NCI-H345 treated with DMSO at 0.1 percent for 48 hours (cell line): ENCODE measurements at regions not wholly inside any gene's neighbourhood (a gene's known extent, or its start where the extent isn't known, plus 50 kb on each side); places are given as distances from the start of the nearest gene placed in this dataset.

ENCODE experiments used
- DNase-seq: peaks from one replicate; lab custom pipeline; 2025; ENCODE audit not compliant: unreplicated experiment; lab: John Stamatoyannopoulos, UW

DNA sequence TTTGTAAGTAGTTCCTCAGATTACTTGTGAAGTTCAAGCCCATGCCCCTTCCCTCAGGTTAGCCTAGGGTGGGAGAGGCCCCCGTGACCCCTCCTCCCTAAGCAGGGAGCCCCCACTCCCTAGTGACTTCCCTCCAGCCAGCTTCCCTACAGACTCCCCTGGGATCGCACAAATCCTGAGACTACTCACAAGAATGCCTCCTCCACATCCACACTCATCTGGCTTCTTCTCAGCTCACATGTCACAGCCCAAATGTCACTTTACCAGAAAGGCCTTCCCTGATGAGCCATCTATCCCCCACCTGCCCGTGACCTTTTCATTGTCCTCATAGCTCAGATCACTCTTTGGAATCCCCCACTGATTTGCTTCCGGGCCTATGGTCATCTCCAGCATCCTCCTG is 96.7 kb upstream of the ARAP3 start:
- no peak for DNase-seq

DNA sequence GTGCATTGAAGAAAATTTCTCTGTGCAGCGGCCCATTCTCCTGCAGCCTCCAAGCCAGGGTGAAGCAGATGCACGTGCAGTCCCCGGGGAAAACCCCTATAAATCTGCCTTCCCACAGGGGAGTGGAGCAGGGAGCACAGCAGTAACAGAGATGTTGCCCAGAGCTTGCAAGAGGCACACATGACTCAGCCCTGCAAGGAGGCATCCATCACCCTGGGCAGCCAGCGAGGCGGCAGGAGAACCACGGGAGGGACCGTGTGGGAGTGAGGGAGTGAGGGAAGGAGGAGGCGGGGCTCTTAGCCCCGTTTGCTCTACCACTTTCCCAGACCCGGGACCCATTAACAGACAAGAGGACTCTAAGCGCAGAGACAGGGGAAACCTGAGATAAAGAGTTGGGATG is 96.2 kb upstream of the ARAP3 start:
- DNase-seq: no peak

DNA sequence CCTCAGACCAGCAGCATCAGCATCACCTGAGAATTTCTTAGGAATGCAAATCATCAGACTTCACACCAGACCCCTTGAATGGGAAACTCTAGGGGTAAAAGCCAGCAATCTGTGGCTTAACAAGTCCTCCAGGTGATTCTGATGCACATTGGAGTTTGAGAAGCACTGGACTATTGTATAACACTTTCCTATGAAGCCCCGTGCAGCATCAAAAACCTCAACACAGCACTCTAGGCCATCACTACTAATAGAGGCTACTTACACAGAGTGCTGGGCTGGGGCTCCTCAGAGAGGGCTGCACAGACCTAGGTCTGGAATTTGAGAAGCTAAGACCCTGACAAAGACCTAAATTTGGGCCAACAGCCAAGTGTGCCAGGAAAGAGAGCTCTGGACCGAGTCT is 95.7 kb upstream of the ARAP3 start:
- no peak for DNase-seq

DNA sequence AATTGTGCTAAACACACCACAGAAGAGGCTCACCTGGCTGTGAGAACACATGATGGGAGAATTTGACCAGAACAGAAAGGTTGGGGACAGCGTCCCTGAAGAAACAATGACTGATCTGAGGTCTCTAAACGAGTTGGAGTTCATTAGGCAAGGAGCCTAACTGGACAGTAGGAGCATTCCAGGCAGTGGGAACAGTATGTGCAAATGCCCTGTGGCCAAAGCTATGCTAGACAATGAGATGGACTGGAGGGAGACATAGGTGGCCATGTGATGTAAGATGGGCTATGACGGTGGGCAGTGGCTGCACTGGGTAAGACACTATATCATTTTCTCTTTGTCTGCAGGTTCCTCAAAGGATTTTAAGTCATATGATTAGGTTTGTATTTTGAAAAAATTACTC is 95.1 kb upstream of the ARAP3 start:
- DNase-seq: no peak

DNA sequence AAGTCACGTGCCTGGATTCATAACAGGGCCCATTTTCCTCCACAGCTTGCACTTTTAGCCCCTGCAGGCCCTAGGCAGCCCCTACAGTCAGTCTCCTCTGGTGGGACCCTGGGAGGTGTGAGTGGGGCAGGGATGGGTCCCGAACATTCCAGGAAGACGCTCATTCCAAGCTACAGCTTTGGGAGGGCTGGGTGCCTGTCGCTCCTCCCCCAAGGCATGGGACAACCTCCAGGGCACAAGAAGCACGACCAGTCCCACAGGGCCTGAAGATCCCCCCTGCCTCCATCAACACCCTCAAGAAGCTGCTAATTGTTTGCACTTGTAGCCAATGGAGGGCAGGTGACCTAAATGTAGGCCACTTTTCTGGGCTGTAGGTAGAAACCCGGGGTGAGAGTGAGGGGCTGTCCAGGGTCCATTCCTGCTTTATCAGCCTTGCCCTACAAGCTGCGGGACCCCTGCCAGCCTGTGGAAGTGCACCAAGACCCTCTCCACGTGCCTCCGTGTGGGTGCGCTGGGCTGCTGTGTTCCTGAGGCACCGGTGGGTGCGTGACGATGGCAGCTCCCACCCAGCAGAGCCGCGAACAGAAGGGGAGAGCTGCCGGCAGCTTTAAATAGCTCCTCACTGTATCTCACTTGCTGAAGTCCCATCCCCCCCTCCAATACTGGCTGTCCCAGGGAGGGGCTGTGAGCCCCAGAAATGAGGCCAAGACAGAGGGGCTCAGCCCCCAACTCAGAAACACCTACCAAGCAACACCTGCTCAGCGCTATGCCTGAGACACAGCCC is 91.9 kb upstream of the ARAP3 start:
- DNase-seq: no peak

DNA sequence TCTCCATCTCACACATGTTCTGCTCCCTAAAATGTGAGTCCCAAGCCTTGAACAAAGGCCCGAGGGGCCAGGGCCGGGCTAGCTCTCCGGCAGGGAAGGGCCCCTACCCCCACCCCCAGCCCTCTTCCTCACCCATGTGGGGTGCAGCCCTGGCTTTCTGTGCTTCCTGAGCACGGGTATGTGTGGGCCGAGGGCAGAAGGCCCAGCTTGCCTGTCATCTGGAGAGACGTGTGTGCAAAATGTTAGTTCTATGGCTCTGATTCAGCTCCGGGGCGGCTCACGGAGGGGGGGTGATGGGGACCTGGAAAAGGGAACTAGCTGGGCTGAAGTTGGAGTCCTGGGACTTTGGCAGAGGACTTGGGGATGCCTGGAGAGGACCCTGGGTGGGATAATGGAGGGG is 90.3 kb upstream of the ARAP3 start:
- no peak for DNase-seq

DNA sequence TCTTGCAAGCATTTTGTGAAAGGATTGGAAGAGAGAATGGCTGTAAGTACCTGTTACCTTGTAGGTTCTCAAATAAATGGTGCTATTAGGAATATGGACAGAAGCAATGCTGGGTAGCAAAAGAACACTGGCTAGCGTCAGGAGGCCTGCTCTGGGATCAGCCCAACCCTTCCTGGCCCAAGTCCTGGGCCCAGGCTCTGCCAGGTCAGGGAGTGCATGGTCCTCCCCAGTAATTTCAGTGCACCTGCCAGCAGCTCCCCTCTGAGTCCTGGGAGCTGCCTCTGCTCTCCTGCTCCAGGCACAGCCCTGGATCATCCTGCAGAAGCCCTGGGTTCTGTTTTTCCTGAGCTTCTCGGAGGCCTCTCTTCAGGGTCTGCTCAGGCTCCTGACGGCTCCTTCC is 89.5 kb upstream of the ARAP3 start:
- no peak for DNase-seq

DNA sequence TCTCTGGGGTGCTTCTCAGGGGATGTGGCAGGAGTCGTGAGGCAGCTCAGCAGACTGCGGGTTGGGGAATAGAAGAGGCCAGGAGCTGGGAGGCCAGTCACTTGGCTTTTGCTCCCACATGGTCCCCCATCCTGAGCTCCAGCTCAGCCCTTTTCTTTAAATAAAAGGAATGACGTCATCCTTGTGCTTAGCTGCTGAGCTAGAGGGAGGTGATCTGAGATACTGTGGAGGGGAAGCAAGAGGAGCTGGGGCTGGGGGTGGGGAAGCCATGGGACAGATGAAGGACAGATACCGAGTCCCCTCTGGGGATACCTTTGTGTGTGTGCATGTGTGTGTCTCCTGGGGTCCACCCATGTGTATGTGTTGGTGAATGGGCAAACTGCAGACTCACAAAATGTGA is 89.0 kb upstream of the ARAP3 start:
- DNase-seq: no peak

DNA sequence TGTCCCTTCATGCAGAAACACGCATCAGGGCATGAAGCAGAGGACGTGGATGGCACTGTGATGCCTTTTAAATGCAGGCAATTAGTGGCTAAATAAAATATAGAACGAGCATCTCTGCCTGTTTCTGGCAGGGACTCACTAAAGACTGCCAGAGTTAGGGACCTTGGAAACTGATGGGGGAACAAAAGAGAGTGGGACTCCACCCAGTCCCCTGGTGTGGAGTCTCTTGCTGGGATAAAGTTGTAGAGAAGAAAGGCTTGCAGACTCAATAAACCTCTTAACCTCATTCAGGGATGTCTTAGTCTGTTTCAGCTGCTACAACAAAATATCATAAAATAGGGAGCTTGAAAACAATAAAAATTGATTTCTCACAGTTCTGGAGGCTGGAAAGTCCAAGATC is 87.6 kb upstream of the ARAP3 start:
- DNase-seq: no peak

DNA sequence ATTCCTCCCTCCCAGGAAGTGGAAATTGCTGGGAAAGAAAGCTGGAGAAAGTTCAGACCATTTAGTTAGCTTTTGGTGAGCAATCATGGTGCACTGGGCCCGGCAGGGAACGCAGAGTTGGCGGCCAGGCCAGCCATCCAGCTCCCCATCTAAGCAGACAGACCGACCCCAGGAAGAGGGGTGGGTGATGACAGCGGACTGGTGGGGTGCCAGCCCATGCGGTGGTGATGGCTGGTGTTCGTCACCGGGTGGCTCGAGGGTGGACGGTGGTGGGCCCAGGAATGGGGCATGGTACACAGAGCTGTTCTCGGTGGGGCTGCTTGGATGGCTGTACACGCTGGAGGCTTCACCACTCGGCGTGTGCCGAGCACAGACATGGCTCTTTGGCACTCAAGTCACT is 85.6 kb upstream of the ARAP3 start:
- no peak for DNase-seq

DNA sequence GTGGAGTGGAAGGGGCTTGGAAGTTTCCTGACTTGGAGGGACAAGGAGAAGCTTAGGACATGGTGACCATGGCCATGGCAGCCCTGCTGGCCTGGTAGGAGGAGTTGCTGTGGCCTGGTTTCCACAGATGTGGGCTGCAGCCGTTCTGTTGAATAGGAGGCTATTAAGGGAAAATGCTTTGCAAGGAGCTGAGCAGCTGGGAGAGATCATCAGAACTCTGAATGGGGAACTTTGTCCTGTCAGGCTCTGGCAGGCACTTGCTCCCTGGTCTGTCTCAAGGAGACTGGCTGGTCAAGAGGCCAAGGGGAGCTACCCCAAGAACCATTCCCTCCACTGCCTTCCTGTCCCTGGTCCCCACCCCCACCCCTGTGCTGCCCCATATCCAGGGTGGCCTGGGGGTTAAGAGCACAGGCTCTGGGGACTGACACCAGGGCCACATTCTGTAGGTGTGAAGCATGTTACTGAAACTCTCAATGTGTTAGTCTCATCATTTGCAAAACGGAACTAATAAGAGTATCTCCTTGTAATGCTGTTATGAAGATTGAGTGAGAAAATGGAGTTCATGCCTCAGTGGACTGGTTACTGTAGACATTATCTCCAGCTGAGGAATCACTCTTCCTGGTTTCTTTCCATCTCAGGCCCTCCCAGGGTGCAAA is 84.0 kb upstream of the ARAP3 start:
- no peak for DNase-seq

DNA sequence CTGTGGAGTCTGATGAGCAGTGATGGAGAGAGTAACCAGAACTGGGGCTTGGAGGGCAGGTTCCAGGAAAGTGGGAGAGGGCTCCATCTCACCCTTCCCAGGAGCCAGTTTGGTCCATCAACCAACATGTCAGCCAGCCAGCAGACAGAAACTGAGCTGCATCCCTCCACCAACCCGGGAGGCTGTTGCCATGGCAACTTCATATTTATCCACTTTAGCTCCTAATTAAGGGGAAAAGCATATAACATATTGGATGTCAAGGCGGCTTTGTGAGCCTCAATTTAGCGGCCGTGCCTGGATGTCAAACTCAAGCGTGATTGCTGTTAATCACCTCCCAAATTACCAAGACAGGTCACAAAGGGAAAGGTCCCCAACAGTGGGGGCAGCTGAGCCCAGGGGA is 81.5 kb upstream of the ARAP3 start:
- DNase-seq: no peak

DNA sequence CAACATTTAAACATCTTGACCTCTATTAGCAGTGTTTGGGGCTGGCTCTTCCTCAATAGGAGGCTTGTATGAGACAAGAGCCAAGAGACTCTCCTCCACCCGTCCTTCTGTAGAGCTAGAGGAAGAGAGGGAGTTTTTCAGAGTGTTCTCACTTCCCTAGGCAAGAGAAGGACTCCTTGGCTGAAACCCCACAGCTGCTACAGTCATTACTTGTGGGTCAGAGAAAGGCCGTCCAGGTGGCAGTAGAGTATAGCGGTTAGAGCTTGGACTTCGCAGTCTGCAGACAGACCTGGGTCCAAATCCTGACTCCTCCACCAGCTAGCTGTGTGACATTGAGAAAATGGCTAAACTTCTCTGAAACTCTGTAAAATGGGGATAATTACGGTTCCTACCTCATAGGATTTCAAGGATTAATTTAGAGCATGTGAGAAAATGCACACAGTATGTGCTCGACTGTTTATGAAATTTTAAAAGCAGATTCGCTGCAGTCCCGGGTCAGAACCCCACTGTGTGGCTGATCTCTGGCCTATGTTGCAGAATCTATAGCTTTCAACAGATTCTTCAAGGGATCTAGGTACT is 80.8 kb upstream of the ARAP3 start:
- no peak for DNase-seq

DNA sequence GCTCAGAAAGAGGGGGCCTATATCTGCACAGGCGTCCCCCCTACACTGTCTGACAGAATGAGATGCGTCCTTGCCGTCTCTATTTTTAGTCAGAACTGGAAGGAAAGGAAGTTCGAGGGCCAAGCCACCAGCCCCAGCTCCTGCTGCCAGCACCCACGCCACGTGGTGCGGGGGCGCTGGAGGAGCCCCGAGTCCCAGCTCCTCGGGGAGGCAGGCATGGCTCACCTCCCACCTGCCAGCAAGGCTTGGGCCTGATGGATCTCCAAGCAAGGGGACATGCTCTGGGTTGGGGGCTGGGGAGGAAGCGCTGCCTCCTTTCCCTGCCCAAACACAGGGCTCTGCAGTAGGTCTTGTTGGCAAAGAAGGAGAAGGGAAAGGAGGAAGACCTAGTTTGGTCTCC is 80.3 kb upstream of the ARAP3 start:
- no peak for DNase-seq

DNA sequence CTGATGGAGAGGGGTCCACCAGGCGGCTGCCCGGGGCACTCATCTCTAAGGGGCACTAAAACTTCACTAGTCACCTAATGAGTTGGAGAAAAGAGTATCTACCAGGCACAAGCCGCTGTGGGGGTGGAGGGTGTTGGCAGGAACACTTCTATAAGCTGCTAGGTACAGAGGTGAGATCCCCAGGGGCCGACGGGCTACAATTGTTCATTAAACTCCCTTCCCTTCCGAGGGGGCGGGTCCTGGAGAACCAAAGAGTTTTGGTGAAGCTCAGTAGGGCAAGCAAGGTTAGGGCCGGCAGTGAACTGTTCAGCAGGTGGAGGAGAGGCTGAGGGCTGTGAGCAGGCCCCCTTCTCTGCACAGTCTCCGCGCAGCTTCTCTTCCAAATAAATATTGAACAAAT is 78.7 kb upstream of the ARAP3 start:
- no peak for DNase-seq

DNA sequence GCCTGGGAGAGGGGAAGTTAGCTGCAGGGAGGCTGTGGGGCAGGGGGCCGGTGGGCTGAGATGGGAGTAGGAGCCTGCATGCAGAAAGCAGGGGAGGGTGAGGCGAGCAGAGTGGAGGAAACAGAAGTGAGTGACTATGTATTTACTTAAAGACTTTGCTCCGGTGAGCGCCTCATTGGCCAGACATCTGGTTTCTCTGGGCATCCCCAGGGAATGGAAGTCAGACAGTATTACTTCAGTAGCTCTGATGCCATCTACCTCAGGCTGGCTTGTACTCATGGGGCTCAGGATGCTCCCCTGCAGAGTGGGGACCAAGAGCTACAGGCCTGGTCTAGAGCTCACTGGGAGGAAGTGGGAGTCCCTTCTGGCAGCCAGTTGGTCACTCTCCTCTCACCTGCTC is 78.2 kb upstream of the ARAP3 start:
- no peak for DNase-seq

DNA sequence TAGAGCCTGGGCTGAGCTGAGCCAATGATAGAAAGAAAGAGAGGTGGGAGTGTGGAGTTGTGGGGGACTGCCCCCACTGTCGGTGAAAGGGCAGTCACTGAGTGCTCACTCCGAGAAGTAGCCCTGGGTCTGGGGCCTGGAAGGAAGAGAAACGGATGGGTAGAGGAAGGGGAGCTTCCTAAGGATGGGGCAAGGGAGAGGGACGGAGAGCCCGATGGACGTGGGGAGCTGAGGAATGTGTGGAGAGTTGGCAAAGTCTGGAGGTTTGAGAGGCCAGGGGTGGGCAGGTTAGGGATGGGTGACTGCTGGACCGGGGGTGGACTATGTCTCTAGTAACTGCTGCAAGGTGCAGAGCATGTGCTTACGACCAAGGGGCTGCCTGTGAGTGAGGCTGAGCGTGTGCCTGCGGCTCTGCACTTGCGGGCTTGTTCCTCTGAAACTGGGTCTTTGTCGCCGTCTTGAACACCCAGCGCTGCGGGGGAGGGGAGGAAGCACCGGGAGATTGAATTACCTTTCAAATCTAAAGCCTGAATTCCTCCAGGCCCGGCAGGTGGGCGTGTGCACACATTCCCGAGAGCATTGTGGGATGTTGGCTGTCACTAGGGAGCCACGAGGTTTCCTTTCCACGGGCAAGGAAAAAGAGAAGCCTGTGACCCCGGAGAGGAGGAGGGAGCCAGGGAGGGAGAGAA is 76.4 kb upstream of the ARAP3 start:
- no peak for DNase-seq

DNA sequence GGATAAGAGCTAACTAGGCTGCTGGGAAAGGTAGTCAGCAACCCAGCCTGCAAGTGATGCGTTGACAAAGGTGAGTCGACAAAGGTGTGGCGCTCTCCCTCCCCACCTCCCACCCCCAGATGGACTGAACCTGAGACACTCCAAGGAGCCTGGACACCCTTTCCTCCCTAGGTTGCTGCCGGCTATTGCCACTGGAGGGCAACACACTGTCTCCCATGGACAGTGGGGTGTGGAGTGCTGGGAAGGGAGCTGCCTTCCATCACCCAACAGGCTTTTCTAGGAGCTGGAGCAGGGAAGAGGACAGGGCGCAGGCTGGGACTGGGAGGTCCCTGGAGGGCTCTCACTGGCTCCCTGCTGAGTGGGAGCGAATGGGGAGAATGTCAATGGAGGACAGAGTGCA is 75.4 kb upstream of the ARAP3 start:
- DNase-seq: no peak

DNA sequence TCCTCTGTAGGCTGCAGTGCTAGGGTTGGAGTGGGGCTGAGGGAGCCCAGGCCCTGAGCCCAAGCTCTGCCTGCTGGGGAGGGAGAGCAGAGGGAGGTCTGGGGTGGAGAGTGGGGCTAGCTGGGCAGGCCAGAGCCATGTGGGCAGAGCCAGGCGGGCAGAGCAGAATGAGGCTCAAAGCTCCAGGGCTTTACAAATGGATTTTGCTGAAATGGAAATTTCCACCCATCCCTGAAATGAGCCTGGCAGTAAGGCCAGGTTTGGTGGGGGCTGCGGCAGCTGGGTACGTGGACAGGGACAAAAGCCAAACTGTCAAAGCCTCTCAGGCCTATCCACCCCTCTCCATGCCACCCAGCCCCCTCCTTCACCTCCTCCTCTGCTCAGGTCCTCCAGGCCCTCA is 74.2 kb upstream of the ARAP3 start:
- no peak for DNase-seq

DNA sequence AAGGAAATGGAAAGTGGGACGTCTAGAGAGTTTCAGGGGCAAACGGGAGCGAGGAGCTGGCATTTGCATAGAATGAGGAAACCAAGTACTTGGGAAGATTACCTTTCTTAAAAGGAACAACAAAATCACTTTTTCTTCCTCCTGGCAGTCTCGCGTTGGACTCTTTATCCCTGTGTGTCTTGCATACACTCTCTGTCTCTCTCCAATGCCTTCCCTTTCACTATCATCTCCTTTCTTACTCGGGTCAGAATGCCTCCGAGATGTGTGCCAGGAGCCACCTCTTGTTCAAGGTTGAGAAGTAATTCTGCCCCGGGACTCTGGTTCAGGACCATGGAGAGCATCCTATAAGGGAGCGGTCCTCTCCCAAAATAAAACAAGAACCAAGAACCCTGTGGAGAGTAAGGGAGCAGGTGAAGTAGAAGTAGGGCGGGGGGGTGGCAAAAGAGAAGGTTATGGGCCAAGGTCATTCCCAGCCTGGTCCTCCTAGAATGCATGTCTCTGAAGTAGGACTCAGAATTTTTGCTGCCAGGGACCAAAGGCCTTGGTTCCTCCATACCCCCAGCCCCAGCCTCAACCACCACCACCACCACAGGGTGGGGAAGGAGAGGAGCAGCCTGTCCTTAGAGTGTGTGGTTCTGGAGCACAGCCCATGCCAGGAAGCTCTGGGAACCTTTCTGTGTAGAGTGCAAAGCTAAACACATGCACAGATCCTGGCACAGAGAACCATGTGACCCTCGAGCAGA is 72.1 kb upstream of the ARAP3 start:
- DNase-seq: no peak
